GM23338 (cell line): ENCODE measurements at regions not wholly inside any gene's neighbourhood (a gene's known extent, or its start where the extent isn't known, plus 50 kb on each side); places are given as distances from the start of the nearest gene placed in this dataset.

ENCODE experiments used
- ATAC-seq: fragments of 200-7000 bp; cut with Tn5 transposase; 3 replicates; pipeline ENCODE4 v1.9.1; 2020
- DNase-seq: peaks from one replicate; pipeline ENCODE4 v3.0.0-alpha.2; 2015; ENCODE audit warnings: low spot score
- H2AFZ ChIP-seq: fragments of 200-600 bp; sonication (generic); 2 replicates; pipeline ENCODE4 v1.8.0; 2016; ENCODE audit warnings: antibody characterized with exemption, mild to moderate bottlenecking, moderate library complexity
- H3F3A ChIP-seq: fragments of 200-600 bp; sonication (generic); replicated peaks from 2 replicates; pipeline ENCODE4 v1.8.0; 2017; ENCODE audit warnings: antibody characterized with exemption, mixed run types, low read depth
- H3K27ac ChIP-seq: fragments of 200-600 bp; sonication (generic); 2 replicates; pipeline ENCODE4 v1.6.1; 2016; ENCODE audit warnings: low read depth
- H3K27me3 ChIP-seq: fragments of 200-600 bp; sonication (generic); 2 replicates; pipeline ENCODE4 v1.8.0; 2016; ENCODE audit warnings: mild to moderate bottlenecking, mixed run types, moderate library complexity; ENCODE audit not compliant: insufficient read depth
- H3K36me3 ChIP-seq: fragments of 200-600 bp; sonication (generic); 2 replicates; pipeline ENCODE4 v1.8.0; 2016; ENCODE audit warnings: mild to moderate bottlenecking; ENCODE audit not compliant: insufficient read depth
- H3K4me1 ChIP-seq: fragments of 200-600 bp; sonication (generic); 2 replicates; pipeline ENCODE4 v1.8.0; 2016; ENCODE audit warnings: mild to moderate bottlenecking, moderate library complexity; ENCODE audit not compliant: insufficient read depth
- H3K4me2 ChIP-seq: fragments of 200-600 bp; sonication (generic); 2 replicates; pipeline ENCODE4 v1.7.1; 2017; ENCODE audit warnings: mixed run types
- H3K4me3 ChIP-seq: fragments of 200-600 bp; sonication (generic); 2 replicates; pipeline ENCODE4 v1.6.1; 2016; ENCODE audit warnings: mixed run types
- H3K79me2 ChIP-seq: fragments of 200-600 bp; sonication (generic); replicated peaks from 2 replicates; pipeline ENCODE4 v1.8.0; 2017; ENCODE audit warnings: mild to moderate bottlenecking; ENCODE audit not compliant: insufficient read depth
- H3K9me2 ChIP-seq: fragments of 200-600 bp; sonication (generic); 2 replicates; pipeline ENCODE4 v1.8.0; 2017; ENCODE audit not compliant: insufficient read depth
- H4K20me1 ChIP-seq: fragments of 200-600 bp; sonication (generic); replicated peaks from 2 replicates; pipeline ENCODE4 v1.8.0; 2017; ENCODE audit warnings: mild to moderate bottlenecking; ENCODE audit not compliant: insufficient read depth
- H3K27ac Mint-ChIP-seq: 2 replicates; pipeline ENCODE4 v1.8.0; 2020; ENCODE audit warnings: inconsistent platforms, mild to moderate bottlenecking, moderate library complexity, mixed read lengths
- H3K27me3 Mint-ChIP-seq: 3 replicates; pipeline ENCODE4 v1.8.0; 2022; ENCODE audit warnings: low read depth, mild to moderate bottlenecking, moderate library complexity, mixed read lengths, inconsistent platforms; ENCODE audit not compliant: insufficient read depth, poor library complexity
- H3K36me3 Mint-ChIP-seq: 3 replicates; pipeline ENCODE4 v1.8.0; 2021; ENCODE audit warnings: low read depth, mild to moderate bottlenecking, inconsistent platforms, moderate library complexity, mixed read lengths
- H3K4me1 Mint-ChIP-seq: 3 replicates; pipeline ENCODE4 v1.8.0; 2020; ENCODE audit warnings: mild to moderate bottlenecking, inconsistent platforms, mixed read lengths
- H3K4me3 Mint-ChIP-seq: 3 replicates; pipeline ENCODE4 v1.8.0; 2021; ENCODE audit warnings: moderate library complexity, mild to moderate bottlenecking, inconsistent platforms, mixed read lengths
- H3K9me3 Mint-ChIP-seq: 3 replicates; pipeline ENCODE4 v1.8.0; 2020; ENCODE audit warnings: moderate library complexity, mild to moderate bottlenecking, inconsistent platforms, mixed read lengths
- CREB1 ChIP-seq: fragments of 250-450 bp; sonication (Bioruptor Pico); IDR thresholded peaks from 2 replicates; pipeline ENCODE4 v1.5.0; 2020; ENCODE audit warnings: low read depth, mild to moderate bottlenecking, moderate library complexity
- EZH2 ChIP-seq: fragments of 200-600 bp; sonication (generic); IDR thresholded peaks from one replicate; pipeline ENCODE4 v1.8.0; 2017; ENCODE audit warnings: antibody characterized with exemption, mild to moderate bottlenecking, low read depth; ENCODE audit not compliant: unreplicated experiment
- EZH2phosphoT487 ChIP-seq: fragments of 200-600 bp; sonication (generic); IDR thresholded peaks from one replicate; pipeline ENCODE4 v1.8.1; 2018; ENCODE audit warnings: antibody characterized with exemption; ENCODE audit not compliant: unreplicated experiment
- JUNB ChIP-seq: IDR thresholded peaks from one replicate; pipeline ENCODE4 v1.6.1; 2016; ENCODE audit warnings: antibody characterized with exemption; ENCODE audit not compliant: unreplicated experiment
- NANOG ChIP-seq: IDR thresholded peaks from 2 replicates; pipeline ENCODE4 v1.6.1; 2016; ENCODE audit warnings: antibody characterized with exemption, borderline replicate concordance
- POLR2AphosphoS5 ChIP-seq: IDR thresholded peaks from 2 replicates; pipeline ENCODE4 v1.6.1; 2016; ENCODE audit warnings: antibody characterized with exemption, low read depth
- STAT1 ChIP-seq: IDR thresholded peaks from one replicate; pipeline ENCODE4 v1.6.1; 2016; ENCODE audit warnings: antibody characterized with exemption; ENCODE audit not compliant: unreplicated experiment
- ZNF114 ChIP-seq: fragments of 250-450 bp; sonication (Bioruptor Pico); IDR thresholded peaks from 2 replicates; pipeline ENCODE4 v1.5.0; 2020; ENCODE audit warnings: mild to moderate bottlenecking, moderate library complexity
- ZNF331 ChIP-seq: fragments of 250-450 bp; sonication (Bioruptor Pico); IDR thresholded peaks from 2 replicates; pipeline ENCODE4 v1.5.0; 2020; ENCODE audit warnings: low read depth, mild to moderate bottlenecking, moderate library complexity
- TF ChIP-seq, protein P1 (sequence below): IDR thresholded peaks from one replicate; pipeline ENCODE4 v1.6.1; 2018; ENCODE audit warnings: antibody characterized with exemption; ENCODE audit not compliant: unreplicated experiment
- TF ChIP-seq, protein P2 (sequence below): IDR thresholded peaks from 2 replicates; pipeline ENCODE4 v1.6.1; 2016; ENCODE audit warnings: antibody characterized with exemption
- TF ChIP-seq, protein P3 (sequence below): fragments of 250-450 bp; sonication (Bioruptor Pico); IDR thresholded peaks from 2 replicates; pipeline ENCODE4 v1.5.0; 2020; ENCODE audit warnings: mild to moderate bottlenecking, moderate library complexity
- TF ChIP-seq, protein P4 (sequence below), 2 experiments: fragments of 200-600 bp in 1 of 2; sonication (generic) in 1 of 2; conservative IDR thresholded peaks; 2 replicates each; pipeline versions ENCODE4 v1.5.1 to v1.6.1; 2016 to 2017; ENCODE audit warnings: antibody characterized with exemption in 2 of 2, low read depth in 2 of 2, mild to moderate bottlenecking in 2 of 2, moderate library complexity in 1 of 2

DNA sequence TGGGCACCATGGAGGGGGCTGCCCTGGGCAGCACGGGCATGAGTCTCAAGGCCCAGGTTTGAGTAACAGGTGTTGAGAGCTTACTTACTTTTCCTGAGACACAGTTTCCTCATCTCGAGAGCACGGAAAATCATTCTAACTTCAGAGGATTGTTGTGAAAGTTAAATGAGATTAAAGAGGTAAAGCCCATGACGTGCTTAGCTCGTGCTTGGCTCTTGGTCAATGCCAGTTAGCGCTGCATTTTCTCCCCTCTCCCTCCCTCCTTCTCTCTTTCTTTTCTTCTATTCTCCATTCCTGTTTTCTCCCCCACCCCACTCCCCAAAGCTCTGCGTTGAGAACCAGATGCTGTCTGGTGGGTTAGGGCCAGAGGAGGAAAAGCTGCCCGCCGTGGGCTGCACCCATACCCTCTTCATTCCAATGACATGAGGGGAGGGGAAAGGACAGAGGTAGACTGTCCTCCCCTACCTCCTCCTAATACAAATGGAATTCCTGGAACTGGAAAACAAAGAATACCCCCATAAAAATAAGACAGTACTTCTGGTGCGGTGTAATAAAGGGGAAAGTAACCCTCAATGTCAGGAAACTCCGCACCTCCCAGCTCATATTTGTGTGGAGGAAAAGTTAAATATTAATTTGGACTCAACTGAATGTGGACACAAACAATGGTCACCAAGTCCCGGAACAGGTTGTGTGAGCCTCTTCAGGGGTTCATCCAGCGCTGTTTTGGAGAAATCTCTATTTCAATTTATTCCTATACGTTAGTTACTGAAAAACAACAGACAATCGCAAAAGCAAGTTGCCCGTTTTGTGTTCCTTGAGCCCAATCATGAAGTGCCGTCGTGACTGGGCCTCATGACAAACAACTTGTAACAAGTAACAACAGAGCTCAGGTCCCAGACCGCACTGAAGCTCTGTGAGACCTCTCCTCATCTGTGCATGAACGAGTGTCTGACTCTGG lies 54.8 kb upstream of the B3GAT1 start:
- peaks cover 3% of the 10 kb centered on the region; the same call in 1 of the 2 replicates for H3K27me3 ChIP-seq
- H2AFZ ChIP-seq: peak overlapping the region; percentile 94
- peak overlapping the region; percentile 20; the same call in 1 of the 2 replicates for H3K4me3 ChIP-seq
- Mint-ChIP-seq H3K9me3 (no peaks in the 10 kb centered on the region; the same call in 2 of the 3 replicates), H3K36me3 (no peaks in the 10 kb centered on the region), H3K27me3 (peaks cover 22% of the 10 kb centered on the region), H3K27ac (no peak overlapping the region), H3K4me1 (peaks cover 27% of the 10 kb centered on the region), H3K4me3 (no peak overlapping the region)
- TF ChIP-seq CREB1 (CRISPR knock-in tag) (no peak), STAT1 (no peak), POLR2AphosphoS5 (no peak), ZNF114 (CRISPR knock-in tag) (no peak), EZH2 (no peak), ZNF331 (CRISPR knock-in tag) (no peak), EZH2phosphoT487 (no peak), NANOG (no peak), JUNB (no peak)
- TF ChIP-seq, protein P1, sequence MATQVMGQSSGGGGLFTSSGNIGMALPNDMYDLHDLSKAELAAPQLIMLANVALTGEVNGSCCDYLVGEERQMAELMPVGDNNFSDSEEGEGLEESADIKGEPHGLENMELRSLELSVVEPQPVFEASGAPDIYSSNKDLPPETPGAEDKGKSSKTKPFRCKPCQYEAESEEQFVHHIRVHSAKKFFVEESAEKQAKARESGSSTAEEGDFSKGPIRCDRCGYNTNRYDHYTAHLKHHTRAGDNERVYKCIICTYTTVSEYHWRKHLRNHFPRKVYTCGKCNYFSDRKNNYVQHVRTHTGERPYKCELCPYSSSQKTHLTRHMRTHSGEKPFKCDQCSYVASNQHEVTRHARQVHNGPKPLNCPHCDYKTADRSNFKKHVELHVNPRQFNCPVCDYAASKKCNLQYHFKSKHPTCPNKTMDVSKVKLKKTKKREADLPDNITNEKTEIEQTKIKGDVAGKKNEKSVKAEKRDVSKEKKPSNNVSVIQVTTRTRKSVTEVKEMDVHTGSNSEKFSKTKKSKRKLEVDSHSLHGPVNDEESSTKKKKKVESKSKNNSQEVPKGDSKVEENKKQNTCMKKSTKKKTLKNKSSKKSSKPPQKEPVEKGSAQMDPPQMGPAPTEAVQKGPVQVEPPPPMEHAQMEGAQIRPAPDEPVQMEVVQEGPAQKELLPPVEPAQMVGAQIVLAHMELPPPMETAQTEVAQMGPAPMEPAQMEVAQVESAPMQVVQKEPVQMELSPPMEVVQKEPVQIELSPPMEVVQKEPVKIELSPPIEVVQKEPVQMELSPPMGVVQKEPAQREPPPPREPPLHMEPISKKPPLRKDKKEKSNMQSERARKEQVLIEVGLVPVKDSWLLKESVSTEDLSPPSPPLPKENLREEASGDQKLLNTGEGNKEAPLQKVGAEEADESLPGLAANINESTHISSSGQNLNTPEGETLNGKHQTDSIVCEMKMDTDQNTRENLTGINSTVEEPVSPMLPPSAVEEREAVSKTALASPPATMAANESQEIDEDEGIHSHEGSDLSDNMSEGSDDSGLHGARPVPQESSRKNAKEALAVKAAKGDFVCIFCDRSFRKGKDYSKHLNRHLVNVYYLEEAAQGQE: no peak
- TF ChIP-seq, protein P2, sequence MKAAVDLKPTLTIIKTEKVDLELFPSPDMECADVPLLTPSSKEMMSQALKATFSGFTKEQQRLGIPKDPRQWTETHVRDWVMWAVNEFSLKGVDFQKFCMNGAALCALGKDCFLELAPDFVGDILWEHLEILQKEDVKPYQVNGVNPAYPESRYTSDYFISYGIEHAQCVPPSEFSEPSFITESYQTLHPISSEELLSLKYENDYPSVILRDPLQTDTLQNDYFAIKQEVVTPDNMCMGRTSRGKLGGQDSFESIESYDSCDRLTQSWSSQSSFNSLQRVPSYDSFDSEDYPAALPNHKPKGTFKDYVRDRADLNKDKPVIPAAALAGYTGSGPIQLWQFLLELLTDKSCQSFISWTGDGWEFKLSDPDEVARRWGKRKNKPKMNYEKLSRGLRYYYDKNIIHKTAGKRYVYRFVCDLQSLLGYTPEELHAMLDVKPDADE: no peak
- TF ChIP-seq, protein P3, sequence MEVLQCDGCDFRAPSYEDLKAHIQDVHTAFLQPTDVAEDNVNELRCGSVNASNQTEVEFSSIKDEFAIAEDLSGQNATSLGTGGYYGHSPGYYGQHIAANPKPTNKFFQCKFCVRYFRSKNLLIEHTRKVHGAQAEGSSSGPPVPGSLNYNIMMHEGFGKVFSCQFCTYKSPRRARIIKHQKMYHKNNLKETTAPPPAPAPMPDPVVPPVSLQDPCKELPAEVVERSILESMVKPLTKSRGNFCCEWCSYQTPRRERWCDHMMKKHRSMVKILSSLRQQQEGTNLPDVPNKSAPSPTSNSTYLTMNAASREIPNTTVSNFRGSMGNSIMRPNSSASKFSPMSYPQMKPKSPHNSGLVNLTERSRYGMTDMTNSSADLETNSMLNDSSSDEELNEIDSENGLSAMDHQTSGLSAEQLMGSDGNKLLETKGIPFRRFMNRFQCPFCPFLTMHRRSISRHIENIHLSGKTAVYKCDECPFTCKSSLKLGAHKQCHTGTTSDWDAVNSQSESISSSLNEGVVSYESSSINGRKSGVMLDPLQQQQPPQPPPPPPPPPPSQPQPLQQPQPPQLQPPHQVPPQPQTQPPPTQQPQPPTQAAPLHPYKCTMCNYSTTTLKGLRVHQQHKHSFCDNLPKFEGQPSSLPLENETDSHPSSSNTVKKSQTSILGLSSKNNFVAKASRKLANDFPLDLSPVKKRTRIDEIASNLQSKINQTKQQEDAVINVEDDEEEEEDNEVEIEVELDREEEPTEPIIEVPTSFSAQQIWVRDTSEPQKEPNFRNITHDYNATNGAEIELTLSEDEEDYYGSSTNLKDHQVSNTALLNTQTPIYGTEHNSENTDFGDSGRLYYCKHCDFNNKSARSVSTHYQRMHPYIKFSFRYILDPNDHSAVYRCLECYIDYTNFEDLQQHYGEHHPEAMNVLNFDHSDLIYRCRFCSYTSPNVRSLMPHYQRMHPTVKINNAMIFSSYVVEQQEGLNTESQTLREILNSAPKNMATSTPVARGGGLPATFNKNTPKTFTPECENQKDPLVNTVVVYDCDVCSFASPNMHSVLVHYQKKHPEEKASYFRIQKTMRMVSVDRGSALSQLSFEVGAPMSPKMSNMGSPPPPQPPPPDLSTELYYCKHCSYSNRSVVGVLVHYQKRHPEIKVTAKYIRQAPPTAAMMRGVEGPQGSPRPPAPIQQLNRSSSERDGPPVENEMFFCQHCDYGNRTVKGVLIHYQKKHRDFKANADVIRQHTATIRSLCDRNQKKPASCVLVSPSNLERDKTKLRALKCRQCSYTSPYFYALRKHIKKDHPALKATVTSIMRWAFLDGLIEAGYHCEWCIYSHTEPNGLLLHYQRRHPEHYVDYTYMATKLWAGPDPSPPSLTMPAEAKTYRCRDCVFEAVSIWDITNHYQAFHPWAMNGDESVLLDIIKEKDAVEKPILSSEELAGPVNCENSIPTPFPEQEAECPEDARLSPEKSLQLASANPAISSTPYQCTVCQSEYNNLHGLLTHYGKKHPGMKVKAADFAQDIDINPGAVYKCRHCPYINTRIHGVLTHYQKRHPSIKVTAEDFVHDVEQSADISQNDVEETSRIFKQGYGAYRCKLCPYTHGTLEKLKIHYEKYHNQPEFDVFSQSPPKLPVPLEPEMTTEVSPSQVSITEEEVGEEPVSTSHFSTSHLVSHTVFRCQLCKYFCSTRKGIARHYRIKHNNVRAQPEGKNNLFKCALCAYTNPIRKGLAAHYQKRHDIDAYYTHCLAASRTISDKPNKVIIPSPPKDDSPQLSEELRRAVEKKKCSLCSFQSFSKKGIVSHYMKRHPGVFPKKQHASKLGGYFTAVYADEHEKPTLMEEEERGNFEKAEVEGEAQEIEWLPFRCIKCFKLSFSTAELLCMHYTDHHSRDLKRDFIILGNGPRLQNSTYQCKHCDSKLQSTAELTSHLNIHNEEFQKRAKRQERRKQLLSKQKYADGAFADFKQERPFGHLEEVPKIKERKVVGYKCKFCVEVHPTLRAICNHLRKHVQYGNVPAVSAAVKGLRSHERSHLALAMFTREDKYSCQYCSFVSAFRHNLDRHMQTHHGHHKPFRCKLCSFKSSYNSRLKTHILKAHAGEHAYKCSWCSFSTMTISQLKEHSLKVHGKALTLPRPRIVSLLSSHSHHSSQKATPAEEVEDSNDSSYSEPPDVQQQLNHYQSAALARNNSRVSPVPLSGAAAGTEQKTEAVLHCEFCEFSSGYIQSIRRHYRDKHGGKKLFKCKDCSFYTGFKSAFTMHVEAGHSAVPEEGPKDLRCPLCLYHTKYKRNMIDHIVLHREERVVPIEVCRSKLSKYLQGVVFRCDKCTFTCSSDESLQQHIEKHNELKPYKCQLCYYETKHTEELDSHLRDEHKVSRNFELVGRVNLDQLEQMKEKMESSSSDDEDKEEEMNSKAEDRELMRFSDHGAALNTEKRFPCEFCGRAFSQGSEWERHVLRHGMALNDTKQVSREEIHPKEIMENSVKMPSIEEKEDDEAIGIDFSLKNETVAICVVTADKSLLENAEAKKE (CRISPR knock-in tag): no peak
- TF ChIP-seq, protein P4, sequence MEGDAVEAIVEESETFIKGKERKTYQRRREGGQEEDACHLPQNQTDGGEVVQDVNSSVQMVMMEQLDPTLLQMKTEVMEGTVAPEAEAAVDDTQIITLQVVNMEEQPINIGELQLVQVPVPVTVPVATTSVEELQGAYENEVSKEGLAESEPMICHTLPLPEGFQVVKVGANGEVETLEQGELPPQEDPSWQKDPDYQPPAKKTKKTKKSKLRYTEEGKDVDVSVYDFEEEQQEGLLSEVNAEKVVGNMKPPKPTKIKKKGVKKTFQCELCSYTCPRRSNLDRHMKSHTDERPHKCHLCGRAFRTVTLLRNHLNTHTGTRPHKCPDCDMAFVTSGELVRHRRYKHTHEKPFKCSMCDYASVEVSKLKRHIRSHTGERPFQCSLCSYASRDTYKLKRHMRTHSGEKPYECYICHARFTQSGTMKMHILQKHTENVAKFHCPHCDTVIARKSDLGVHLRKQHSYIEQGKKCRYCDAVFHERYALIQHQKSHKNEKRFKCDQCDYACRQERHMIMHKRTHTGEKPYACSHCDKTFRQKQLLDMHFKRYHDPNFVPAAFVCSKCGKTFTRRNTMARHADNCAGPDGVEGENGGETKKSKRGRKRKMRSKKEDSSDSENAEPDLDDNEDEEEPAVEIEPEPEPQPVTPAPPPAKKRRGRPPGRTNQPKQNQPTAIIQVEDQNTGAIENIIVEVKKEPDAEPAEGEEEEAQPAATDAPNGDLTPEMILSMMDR (conservative IDR thresholded peaks at IDR 0.05; ENCODE audit: low read depth in 2 of 2): no peak
- no peaks in the 10 kb centered on the region for H3K36me3 ChIP-seq
- H3K4me2 ChIP-seq: 0 out of 2 replicates have a peak overlapping the region, but pooled peaks have one; percentile 60
- peaks cover 11% of the 10 kb centered on the region; the same call in 1 of the 2 replicates for H3K4me1 ChIP-seq
- H3F3A ChIP-seq: no peaks in the 10 kb centered on the region
- no peaks in the 10 kb centered on the region for H3K79me2 ChIP-seq
- H3K9me2 ChIP-seq: 0 out of 2 replicates have a peak, but pooled peaks cover 2% of the 10 kb centered on the region
- no peak overlapping the region for H3K27ac ChIP-seq
- H4K20me1 ChIP-seq: no peaks in the 10 kb centered on the region
- DNase-seq (no peak), ATAC-seq (no peak)
